ENCODE measurements at regions not wholly inside any gene's neighbourhood (a gene's known extent, or its start where the extent isn't known, plus 50 kb on each side); places are given as distances from the start of the nearest gene placed in this dataset.
"Not testable (repeated sequence)": the region's sequence is repeated elsewhere in the genome, so short reads cannot be mapped to it uniquely, and the experiment has no call there.

DNA sequence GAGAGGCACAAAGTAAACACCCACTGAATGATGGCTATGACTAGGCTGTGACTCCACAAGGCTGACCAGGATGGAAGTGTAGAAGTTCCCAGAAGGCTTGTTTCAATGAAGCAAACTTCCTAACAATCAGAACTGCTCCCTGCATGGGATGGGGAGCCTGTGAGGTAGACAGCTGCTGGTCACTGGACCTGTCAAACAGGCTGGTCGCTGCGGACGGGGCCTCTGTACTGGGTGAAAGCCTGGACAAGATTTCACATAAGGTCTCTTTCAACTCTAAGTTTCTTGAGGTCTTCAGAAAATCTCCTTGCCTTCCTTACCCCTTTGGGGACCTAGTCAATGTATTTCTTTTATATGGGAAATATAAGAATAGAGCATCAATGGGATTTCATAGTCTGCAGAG is 438.2 kb downstream of the BUD13 start:
- Histone ChIP-seq H3K4me1 (ENCODE audit: control insufficient read depth, insufficient read depth, low read length) (no peaks in the 10 kb centered on the region), H3K4me3 (ENCODE audit: low read length) (no peak overlapping the region), H3K27ac (ENCODE audit: low read length) (no peak overlapping the region), H3K9me3 (ENCODE audit: control insufficient read depth, low read length) (no peaks in the 10 kb centered on the region), H3K27me3 (ENCODE audit: control insufficient read depth, insufficient read depth) (no peaks in the 10 kb centered on the region)
- WGBS = 80% methylated on average over 3 of the region's 3 CpGs
- ATAC-seq (no peak), DNase-seq (no peak)
- intact Hi-C loops (cut with DNase I) = no loop called here

GRCh38 chr11:116333001-116333535 is 439.7 kb downstream of the BUD13 start:
- ATAC-seq (no peak), DNase-seq (no peak)
- no peaks in the 10 kb centered on the region for H3K4me1 ChIP-seq (ENCODE audit: control insufficient read depth, insufficient read depth, low read length)
- WGBS = 53% methylated on average over 3 of the region's 3 CpGs
- no peak overlapping the region for H3K4me3 ChIP-seq (ENCODE audit: low read length)
- intact Hi-C loops (cut with DNase I) = no loop called here
- H3K27me3 ChIP-seq (ENCODE audit: control insufficient read depth, insufficient read depth) = no peaks in the 10 kb centered on the region
- H3K9me3 ChIP-seq (ENCODE audit: control insufficient read depth, low read length) = no peaks in the 10 kb centered on the region
- no peak overlapping the region for H3K27ac ChIP-seq (ENCODE audit: low read length)

DNA sequence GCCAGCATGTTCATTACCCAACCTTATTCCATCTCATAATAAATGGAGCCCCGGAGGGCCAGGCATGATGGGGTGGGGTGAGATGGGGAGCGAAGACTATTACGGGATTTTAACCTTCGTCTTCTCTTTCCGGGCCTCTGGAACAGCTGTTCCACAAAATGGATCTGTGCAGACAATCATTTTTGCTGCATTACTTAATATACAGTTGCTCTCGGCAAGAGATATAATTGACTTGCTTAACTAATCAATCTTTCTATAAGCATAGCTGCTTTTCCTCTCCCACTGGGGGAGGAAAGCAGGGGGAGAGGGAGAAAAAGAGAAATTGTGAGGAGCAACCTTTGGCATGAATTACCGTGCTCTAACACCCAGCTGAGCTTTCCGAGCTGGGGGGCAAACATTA is 440.4 kb downstream of the BUD13 start:
- WGBS = 85% methylated on average over 8 of the region's 8 CpGs
- Histone ChIP-seq H3K27me3 (ENCODE audit: control insufficient read depth, insufficient read depth) (no peaks in the 10 kb centered on the region), H3K9me3 (ENCODE audit: control insufficient read depth, low read length) (no peaks in the 10 kb centered on the region), H3K4me3 (ENCODE audit: low read length) (no peak overlapping the region), H3K27ac (ENCODE audit: low read length) (no peak overlapping the region), H3K4me1 (ENCODE audit: control insufficient read depth, insufficient read depth, low read length) (no peaks in the 10 kb centered on the region)
- no peak for DNase-seq
- no peak for ATAC-seq
- intact Hi-C loops (cut with DNase I) = no loop called here

- no peaks in the 10 kb centered on the region for H3K4me1 ChIP-seq (ENCODE audit: control insufficient read depth, insufficient read depth, low read length)
- DNase-seq (no peak), ATAC-seq (no peak)
- H3K27me3 ChIP-seq (ENCODE audit: control insufficient read depth, insufficient read depth) = no peaks in the 10 kb centered on the region
- no peak overlapping the region for H3K4me3 ChIP-seq (ENCODE audit: low read length)
- intact Hi-C loops (cut with DNase I) = no loop called here
- whole genome bisulfite sequencing = 73% methylated on average over 4 of the region's 4 CpGs
- no peak overlapping the region for H3K27ac ChIP-seq (ENCODE audit: low read length)
- no peaks in the 10 kb centered on the region for H3K9me3 ChIP-seq (ENCODE audit: control insufficient read depth, low read length)
Observed at GRCh38 chr11:116331381-116331780, 441.4 kb downstream of the BUD13 start.

GRCh38 chr11:116330439-116331185 is 442.2 kb downstream of the BUD13 start:
- ATAC-seq (no peak), DNase-seq (peak in 1 of 3 donors; percentile 35)
- Histone ChIP-seq H3K27me3 (ENCODE audit: control insufficient read depth, insufficient read depth) (no peaks in the 10 kb centered on the region), H3K4me3 (ENCODE audit: low read length) (no peak overlapping the region), H3K9me3 (ENCODE audit: control insufficient read depth, low read length) (no peaks in the 10 kb centered on the region), H3K27ac (ENCODE audit: low read length) (no peak overlapping the region), H3K4me1 (ENCODE audit: control insufficient read depth, insufficient read depth, low read length) (no peaks in the 10 kb centered on the region)
- intact Hi-C loops (cut with DNase I) = no loop called here
- WGBS = 78% methylated on average over 7 of the region's 7 CpGs

DNA sequence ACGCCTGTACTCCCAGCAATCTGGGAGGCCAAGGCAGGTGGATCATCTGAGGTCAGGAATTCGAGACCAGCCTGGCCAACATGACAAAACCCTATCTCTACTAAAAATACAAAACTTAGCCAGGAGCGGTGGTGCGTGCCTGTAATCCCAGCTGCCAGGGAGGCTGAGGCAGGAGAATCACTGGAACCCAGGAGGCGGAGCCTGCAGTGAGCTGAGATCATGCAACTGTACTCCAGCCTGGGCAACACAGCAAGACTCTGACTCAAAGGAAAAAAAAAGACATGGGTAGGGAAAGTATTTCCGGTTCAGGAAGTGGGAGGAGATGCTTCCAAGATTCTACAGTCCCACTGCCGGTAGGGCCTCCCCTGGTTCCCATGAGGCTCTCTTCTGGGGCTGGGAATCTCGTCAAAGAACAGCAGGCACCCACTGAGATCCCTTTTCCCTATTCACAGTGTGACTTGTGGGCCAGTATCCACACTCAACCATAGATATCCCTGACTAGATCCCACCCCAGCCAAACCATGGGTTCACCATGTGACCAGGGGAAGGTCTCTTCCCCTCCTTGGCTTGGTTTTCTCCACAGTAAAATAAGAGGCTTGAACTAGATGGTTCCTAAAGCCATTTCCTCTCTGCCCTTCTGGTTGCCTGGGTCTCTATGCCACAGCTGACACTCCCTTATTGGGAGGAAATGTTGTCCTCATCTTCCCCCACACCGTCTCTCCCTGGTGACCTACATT is 443.3 kb downstream of the BUD13 start:
- Histone ChIP-seq H3K9me3 (ENCODE audit: control insufficient read depth, low read length) (no peaks in the 10 kb centered on the region), H3K4me1 (ENCODE audit: control insufficient read depth, insufficient read depth, low read length) (no peaks in the 10 kb centered on the region), H3K4me3 (ENCODE audit: low read length) (no peak overlapping the region), H3K27me3 (ENCODE audit: control insufficient read depth, insufficient read depth) (no peaks in the 10 kb centered on the region), H3K27ac (ENCODE audit: low read length) (no peak overlapping the region)
- intact Hi-C loops (cut with DNase I) = no loop called here
- 75% methylated on average over 9 of the region's 9 CpGs for WGBS
- DNase-seq (no peak), ATAC-seq (no peak)

GRCh38 chr11:116328851-116329250 is 443.9 kb downstream of the BUD13 start:
- no peak for DNase-seq
- intact Hi-C loops (cut with DNase I) = no loop called here
- ATAC-seq = no peak
- Histone ChIP-seq H3K9me3 (ENCODE audit: control insufficient read depth, low read length) (no peaks in the 10 kb centered on the region), H3K4me1 (ENCODE audit: control insufficient read depth, insufficient read depth, low read length) (no peaks in the 10 kb centered on the region), H3K4me3 (ENCODE audit: low read length) (no peak overlapping the region), H3K27me3 (ENCODE audit: control insufficient read depth, insufficient read depth) (no peaks in the 10 kb centered on the region), H3K27ac (ENCODE audit: low read length) (no peak overlapping the region)
- 77% methylated on average over 3 of the region's 3 CpGs for WGBS

DNA sequence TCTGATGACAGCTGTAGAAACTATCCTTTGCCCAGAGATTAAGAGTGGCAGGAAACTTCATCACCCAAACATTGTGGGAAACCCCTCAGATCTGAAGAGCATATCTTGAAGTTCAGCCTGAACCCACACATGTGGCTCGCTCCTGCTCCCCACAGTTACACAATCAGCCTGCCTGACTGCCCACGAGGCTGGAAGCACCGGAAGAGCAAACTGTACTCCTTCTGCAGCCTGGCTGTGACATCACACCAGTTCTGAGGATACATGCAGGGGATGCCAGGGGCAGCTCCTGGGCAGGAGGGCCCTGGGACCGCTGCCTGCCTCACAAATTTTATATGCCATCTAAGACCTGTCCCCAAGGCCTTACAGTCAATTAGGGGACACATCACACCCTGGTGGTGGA is 444.4 kb downstream of the BUD13 start:
- no peak overlapping the region for H3K4me3 ChIP-seq (ENCODE audit: low read length)
- intact Hi-C loops (cut with DNase I) = no loop called here
- no peaks in the 10 kb centered on the region for H3K9me3 ChIP-seq (ENCODE audit: control insufficient read depth, low read length)
- H3K27me3 ChIP-seq (ENCODE audit: control insufficient read depth, insufficient read depth) = no peaks in the 10 kb centered on the region
- DNase-seq (no peak), ATAC-seq (no peak)
- H3K27ac ChIP-seq (ENCODE audit: low read length) = no peak overlapping the region
- WGBS = 67% methylated on average over 4 of the region's 4 CpGs
- no peaks in the 10 kb centered on the region for H3K4me1 ChIP-seq (ENCODE audit: control insufficient read depth, insufficient read depth, low read length)

DNA sequence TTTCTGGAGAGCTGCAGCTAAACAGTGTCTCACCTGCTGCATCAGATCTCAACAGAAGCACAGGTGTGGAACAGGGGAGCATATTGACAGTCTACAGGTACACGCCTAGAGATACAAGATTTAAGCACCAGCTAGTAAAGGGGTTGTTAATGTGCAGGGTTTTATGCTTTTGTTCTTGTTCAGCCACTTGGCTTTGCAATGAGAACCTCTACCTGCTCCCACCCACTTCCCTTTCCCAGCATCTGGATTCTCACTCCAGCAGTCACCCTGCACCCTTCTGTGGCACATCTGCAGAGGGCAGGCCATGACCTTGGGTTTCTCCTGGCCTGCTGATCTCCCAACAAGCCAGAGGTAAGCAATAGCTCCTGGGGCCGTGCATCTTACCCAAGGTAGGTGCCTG is 446.6 kb downstream of the BUD13 start:
- DNase-seq = no peak
- intact Hi-C loops (cut with DNase I) = no loop called here

GRCh38 chr11:116325247-116325646 is 447.5 kb downstream of the BUD13 start:
- 81% methylated on average over 3 of the region's 3 CpGs for WGBS
- no peak for ATAC-seq
- intact Hi-C loops (cut with DNase I) = no loop called here
- H3K9me3 ChIP-seq (ENCODE audit: control insufficient read depth, low read length) = no peaks in the 10 kb centered on the region
- H3K27ac ChIP-seq (ENCODE audit: low read length) = no peak overlapping the region
- no peak overlapping the region for H3K4me3 ChIP-seq (ENCODE audit: low read length)
- no peaks in the 10 kb centered on the region for H3K4me1 ChIP-seq (ENCODE audit: control insufficient read depth, insufficient read depth, low read length)
- H3K27me3 ChIP-seq (ENCODE audit: control insufficient read depth, insufficient read depth) = no peaks in the 10 kb centered on the region
- DNase-seq = no peak

More for the DNA sequence above, 446.6 kb downstream of the BUD13 start:
- 69% methylated on average over 2 of the region's 2 CpGs for WGBS
- Histone ChIP-seq H3K4me1 (ENCODE audit: control insufficient read depth, insufficient read depth, low read length) (no peaks in the 10 kb centered on the region), H3K9me3 (ENCODE audit: control insufficient read depth, low read length) (no peaks in the 10 kb centered on the region), H3K27ac (ENCODE audit: low read length) (no peak overlapping the region), H3K27me3 (ENCODE audit: control insufficient read depth, insufficient read depth) (no peaks in the 10 kb centered on the region), H3K4me3 (ENCODE audit: low read length) (no peak overlapping the region)
- no peak for ATAC-seq

- H3K27me3 ChIP-seq (ENCODE audit: control insufficient read depth, insufficient read depth); H3K4me1 ChIP-seq (ENCODE audit: control insufficient read depth, insufficient read depth, low read length); intact Hi-C loops (cut with DNase I); H3K27ac ChIP-seq (ENCODE audit: low read length); H3K9me3 ChIP-seq (ENCODE audit: control insufficient read depth, low read length); DNase-seq; ATAC-seq; H3K4me3 ChIP-seq (ENCODE audit: low read length): not testable (repeated sequence)
- 94% methylated on average over 6 of the region's 6 CpGs for WGBS
Observed at GRCh38 chr11:116324077-116324476, 448.7 kb downstream of the BUD13 start.

Measured in right cardiac atrium (tissue), 5 donors.